ENCODE measurements at regions not wholly inside any gene's neighbourhood (a gene's known extent, or its start where the extent isn't known, plus 50 kb on each side); places are given as distances from the start of the nearest gene placed in this dataset.
"Not testable (repeated sequence)": the region's sequence is repeated elsewhere in the genome, so short reads cannot be mapped to it uniquely, and the experiment has no call there.

GRCh38 chr5:60546207-60546606 lies 153.8 kb downstream of the DEPDC1B start:
- no peak for DNase-seq (ENCODE audit: extremely low read depth, low read depth, low spot score)

DNA sequence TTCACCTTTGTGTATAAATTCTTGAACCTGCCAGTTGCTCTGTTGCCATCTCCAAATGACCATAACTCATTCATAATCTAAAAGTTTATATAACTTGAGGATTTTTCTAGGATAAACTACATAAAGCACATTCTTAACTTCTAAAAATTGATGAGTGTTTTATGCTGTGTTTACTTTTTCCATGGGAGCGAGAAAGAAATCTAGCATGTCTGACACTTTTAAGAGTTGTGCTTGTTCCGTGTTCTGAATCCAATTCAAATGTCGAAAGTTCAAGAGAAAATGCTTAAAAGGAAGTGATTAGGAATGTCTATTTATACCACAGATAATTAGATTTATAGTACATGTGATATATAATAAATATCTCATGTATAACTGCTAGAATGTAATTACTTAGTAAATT lies 154.4 kb downstream of the DEPDC1B start:
- no peak for DNase-seq (ENCODE audit: extremely low read depth, low read depth, low spot score)

GRCh38 chr5:60544142-60544541 lies 155.8 kb downstream of the DEPDC1B start:
- no peak for DNase-seq (ENCODE audit: extremely low read depth, low read depth, low spot score)

DNA sequence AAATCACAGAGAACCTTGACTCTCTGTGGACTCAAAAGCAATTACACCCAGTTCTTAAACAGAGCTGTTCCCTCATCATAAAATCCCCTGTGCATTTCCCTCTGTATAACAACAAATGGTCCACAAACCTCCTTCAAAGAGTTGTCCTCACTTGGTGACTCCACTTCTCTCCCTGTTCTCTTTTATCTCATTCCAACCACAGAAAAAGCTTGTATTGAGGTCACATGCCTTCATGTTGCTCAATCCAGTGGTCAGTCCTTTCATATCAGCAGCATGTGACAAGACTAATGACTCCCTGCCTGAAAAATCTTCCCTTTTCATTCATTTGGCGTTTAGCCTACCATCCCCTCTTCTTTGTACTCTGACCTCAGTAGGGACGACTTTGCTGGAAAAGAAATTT lies 158.0 kb downstream of the DEPDC1B start:
- DNase-seq (ENCODE audit: extremely low read depth, low read depth, low spot score), result no peak

GRCh38 chr5:60540856-60541805 lies 158.8 kb downstream of the DEPDC1B start:
- no peak for DNase-seq (ENCODE audit: extremely low read depth, low read depth, low spot score)

GRCh38 chr5:60538955-60539866 lies 160.8 kb downstream of the DEPDC1B start:
- no peak for DNase-seq (ENCODE audit: extremely low read depth, low read depth, low spot score)

DNA sequence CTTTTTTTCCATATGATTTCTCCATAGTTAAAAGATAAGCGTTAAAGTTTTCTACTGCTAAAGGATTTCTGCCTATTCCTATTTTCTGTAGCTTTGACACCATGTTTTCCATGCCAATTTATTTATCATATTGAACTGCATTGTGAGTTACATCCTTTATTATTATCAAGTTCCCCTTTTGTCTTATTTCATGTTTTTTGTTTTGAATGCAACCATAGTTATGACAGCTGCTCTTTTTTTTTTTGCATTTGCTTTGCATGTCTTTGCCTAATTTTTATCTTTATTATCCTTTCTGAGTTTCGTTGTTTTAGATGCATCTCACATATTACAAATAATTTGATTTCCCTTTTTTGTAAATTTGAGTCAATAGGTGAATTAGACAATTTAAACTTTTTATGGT lies 161.5 kb downstream of the DEPDC1B start:
- no peak for DNase-seq (ENCODE audit: extremely low read depth, low read depth, low spot score)

DNA sequence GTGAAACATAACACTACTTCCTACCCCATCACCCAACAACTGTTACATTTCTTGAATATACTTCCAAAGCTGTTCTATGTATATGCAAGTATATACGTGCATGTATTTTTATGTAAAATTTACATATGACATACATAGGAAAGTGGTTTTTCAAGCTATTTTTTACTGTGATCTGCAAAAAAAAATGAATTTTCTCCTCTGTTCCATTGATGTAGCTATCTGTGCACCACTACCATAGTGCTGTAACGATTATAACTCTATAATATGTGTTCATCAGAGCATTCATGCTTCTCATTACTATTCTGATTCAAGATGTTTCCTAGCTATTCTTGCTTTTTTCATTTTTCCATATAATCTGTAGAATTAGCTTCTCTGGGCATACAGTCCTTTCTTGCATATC lies 164.0 kb downstream of the DEPDC1B start:
- no peak for DNase-seq (ENCODE audit: extremely low read depth, low read depth, low spot score)

GRCh38 chr5:60535198-60535597 lies 164.8 kb downstream of the DEPDC1B start:
- DNase-seq (ENCODE audit: extremely low read depth, low read depth, low spot score), result no peak

- DNase-seq (ENCODE audit: extremely low read depth, low read depth, low spot score), result no peak
Measured at GRCh38 chr5:60533789-60534188, 166.2 kb downstream of the DEPDC1B start.

DNA sequence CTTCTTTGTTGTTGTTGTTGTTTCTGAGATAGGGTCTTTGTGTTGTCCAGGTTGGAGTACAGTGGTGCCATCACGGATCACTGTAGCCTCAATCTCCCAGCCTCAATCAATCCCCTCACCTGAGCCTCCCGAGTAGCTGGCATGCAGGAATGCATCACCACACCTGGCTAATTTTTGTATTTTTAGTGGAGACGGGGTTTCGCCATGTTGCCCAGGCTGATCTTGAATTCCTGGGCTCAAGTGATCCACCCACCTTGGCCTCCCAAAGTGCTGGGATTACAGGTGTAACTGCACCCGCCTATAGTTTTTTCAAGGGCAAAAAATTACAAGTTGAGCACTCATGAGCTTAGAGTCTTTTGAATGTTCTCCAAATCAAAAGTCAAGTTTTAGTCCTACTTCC lies 167.2 kb downstream of the DEPDC1B start:
- DNase-seq (ENCODE audit: extremely low read depth, low read depth, low spot score), result not testable (repeated sequence)

DNA sequence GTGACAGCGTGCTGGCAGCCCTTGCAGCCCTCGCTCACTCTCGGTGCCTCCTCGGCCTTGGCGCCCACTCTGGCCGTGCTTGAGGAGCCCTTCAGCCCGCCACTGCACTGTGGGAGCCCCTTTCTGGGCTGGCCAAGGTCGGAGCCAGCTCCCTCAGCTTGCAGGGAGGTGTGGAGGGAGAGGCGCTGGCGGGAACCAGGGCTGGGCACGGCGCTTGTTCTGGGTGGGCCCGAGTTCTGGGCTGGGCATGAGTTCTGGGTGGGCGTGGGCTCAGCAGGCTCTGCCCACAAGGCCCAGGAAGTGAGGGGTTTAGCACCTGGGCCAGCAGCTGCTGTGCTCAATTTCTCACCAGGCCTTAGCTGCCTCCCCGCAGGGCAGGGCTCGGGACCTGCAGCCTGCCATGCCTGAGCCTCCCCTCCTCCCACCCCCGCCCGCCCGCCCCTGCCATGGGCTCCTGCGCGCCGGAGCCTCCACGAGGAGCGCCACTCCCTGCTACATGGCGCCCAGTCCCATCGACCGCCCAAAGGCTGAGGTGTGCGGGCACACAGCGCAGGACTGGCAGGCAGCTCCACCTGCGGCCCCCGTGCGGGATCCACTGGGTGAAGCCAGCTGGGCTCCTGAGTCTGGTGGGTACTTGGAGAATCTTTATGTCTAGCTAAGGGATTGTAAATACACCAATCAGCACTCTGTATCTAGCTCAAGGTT lies 169.7 kb downstream of the DEPDC1B start:
- DNase-seq (ENCODE audit: extremely low read depth, low read depth, low spot score), result not testable (repeated sequence)

- no peak for DNase-seq (ENCODE audit: extremely low read depth, low read depth, low spot score)
Measured at GRCh38 chr5:60529001-60529400, 171.0 kb downstream of the DEPDC1B start.

- no peak for DNase-seq (ENCODE audit: extremely low read depth, low read depth, low spot score)
Measured at GRCh38 chr5:60527072-60527471, 172.9 kb downstream of the DEPDC1B start.

DNA sequence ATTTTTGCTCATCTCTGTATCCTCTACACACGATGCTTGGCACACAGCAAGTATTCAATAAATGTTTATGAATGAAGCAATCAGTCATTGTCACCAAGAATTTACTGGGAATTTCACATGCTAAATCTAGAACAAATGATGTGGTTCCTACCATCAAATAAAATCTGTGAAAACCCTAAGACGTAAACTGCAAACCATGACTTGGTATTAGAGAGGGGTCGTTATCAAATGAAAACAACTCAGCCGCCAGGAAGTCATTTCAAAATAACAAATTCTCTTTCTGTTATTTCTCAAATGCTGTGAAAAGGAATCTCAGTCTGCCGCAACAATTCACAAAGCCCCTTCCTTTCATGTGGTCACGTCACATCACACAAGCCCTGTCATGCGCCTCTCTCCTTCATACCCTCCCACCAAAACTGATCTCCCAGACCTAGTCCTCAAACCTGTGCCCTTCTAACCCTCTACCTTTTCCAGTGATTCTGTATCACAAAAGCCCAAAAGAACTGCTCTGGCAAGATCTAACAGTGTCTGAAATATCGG lies 173.6 kb downstream of the DEPDC1B start:
- DNase-seq (ENCODE audit: extremely low read depth, low read depth, low spot score), result no peak

DNA sequence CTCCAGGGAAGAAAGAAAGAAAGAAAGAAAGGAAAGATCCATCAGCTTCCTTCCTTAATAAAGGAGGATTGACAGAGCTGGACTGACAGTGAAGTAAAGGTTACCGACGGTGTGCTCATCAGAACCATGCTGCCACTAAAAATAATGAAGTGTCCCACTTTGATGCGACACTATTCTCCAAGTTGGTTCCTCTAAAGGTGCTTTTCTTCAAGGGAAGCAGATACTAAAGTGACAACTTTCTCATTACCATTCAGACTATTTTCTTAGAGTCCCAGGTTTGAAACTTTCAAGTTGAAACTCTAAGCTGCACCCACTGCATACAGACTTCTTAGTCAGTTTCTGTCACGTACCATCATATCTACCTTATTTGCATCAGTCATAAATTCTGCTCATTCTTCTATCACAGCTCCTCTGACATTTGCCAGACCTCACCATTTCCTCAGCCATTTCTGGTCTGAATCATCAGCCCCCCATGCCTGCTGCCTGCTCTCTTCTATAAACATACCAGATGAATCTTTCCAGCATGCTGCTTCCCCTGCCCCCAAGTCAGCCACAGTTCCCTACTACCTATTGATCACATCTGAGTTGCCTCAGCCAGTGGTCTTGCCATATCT lies 177.6 kb downstream of the DEPDC1B start:
- no peak for DNase-seq (ENCODE audit: extremely low read depth, low read depth, low spot score)

DNA sequence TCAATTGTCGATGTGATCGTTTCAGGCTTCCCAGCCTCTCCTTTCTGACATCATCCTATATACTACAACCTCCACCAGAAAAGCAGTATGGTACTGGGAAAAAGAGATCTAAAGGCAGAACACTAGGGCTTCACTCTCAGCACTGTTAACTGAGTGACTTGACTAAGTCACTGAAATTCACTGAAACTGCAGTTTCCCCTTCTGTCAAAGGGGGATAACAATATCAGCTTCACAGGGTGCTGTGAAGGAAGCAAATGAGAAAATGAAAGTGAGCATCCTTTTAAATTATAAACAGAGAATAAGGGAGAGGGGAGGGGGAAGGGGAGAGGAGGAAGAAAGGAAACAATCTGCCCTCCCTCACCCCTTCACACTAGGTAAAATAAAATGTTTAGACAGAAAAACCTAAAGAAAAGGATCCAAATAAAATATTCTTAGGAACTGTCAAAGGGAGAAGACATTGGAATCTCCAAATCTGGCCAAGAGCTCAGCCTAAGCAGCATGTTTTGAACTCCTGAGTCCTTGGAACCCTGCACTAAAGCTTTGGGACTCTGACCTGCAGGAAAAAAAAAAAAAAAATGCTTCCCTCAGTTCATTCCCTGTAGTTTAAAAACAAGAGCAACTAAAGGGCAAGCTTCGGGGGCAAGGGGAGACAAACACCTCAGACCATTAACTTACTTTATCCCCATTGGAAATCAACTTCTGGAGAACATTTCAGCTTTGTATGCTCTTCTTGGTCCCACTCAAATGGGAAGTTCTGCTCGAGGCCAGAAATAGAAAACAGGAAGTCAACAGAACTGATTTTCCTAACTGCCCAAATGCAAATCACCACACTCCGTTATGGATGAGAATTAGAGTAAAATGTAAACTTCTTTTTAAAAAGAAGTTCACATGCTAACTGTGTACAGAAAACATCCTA lies 178.3 kb downstream of the DEPDC1B start:
- no peak for DNase-seq (ENCODE audit: extremely low read depth, low read depth, low spot score)

- DNase-seq (ENCODE audit: extremely low read depth, low read depth, low spot score), result no peak
Measured at GRCh38 chr5:60520451-60521227, 179.3 kb downstream of the DEPDC1B start.
